H1 (cell line): ENCODE measurements at regions not wholly inside any gene's neighbourhood (a gene's known extent, or its start where the extent isn't known, plus 50 kb on each side); places are given as distances from the start of the nearest gene placed in this dataset.
"Not testable (repeated sequence)": the region's sequence is repeated elsewhere in the genome, so short reads cannot be mapped to it uniquely, and the experiment has no call there.

Experiments used
- CTCF ChIA-PET: fragments of 300-600 bp; sonication (Branson Sonifier 250); formaldehyde crosslinking; loops from one replicate; lab custom pipeline; 2021; ENCODE audit not compliant: partially characterized antibody; lab: Charles Lee
- POLR2A ChIA-PET: fragments of 300-600 bp; sonication (Branson Sonifier 250); formaldehyde crosslinking; loops from one replicate; lab custom pipeline; 2021; ENCODE audit warnings: inconsistent platforms; ENCODE audit not compliant: partially characterized antibody; lab: Charles Lee
- DNase-seq, 2 experiments: peaks; one replicate each; pipeline versions ENCODE4 v3.0.0 to v3.0.0-alpha.2; 2010 to 2022; ENCODE audit warnings: low spot score in 2 of 2, low read depth in 1 of 2, mixed read lengths in 1 of 2
- FAIRE-seq: peaks from 2 replicates; lab custom pipeline; 2011; peaks lifted over from hg19 to GRCh38; lab: Jason Lieb, UNC
- H2AFZ ChIP-seq: 2 replicates; pipeline ENCODE4 v1.8.1; 2012; ENCODE audit warnings: low read length, inconsistent platforms
- H2AK5ac ChIP-seq: 2 replicates; pipeline ENCODE4 v1.6.1; 2013; ENCODE audit warnings: low read depth, low read length
- H2BK120ac ChIP-seq: replicated peaks from 2 replicates; pipeline ENCODE3; 2013; ENCODE audit warnings: low read depth, low read length, inconsistent platforms
- H2BK12ac ChIP-seq: 2 replicates; pipeline ENCODE4 v1.6.1; 2013; ENCODE audit warnings: low read depth, low read length
- H2BK15ac ChIP-seq: 2 replicates; pipeline ENCODE4 v1.6.1; 2013; ENCODE audit warnings: low read length
- H2BK20ac ChIP-seq: 2 replicates; pipeline ENCODE4 v1.6.1; 2013; ENCODE audit warnings: low read length
- H2BK5ac ChIP-seq: 2 replicates; pipeline ENCODE4 v1.6.1; 2013; ENCODE audit warnings: low read depth, low read length
- H3K14ac ChIP-seq: 2 replicates; pipeline ENCODE4 v1.6.1; 2013; ENCODE audit warnings: inconsistent platforms; ENCODE audit not compliant: insufficient read length
- H3K18ac ChIP-seq: 2 replicates; pipeline ENCODE4 v1.6.1; 2013; ENCODE audit warnings: low read length; ENCODE audit errors: extremely low read depth
- H3K23ac ChIP-seq: 2 replicates; pipeline ENCODE4 v1.6.1; 2013; ENCODE audit warnings: inconsistent platforms; ENCODE audit not compliant: insufficient read length
- H3K23me2 ChIP-seq: 2 replicates; pipeline ENCODE4 v1.6.1; 2013; ENCODE audit warnings: low read depth, low read length
- H3K27ac ChIP-seq: 2 replicates; pipeline ENCODE4 v1.6.1; 2011; ENCODE audit warnings: low read depth, low read length, inconsistent platforms
- H3K27me3 ChIP-seq, 4 experiments: replicated peaks in 1 of 4; 1 replicate in 1 of 4; 2 replicates in 3 of 4; pipeline versions ENCODE4 v1.6.1 to v1.8.1; 2011 to 2013; ENCODE audit warnings: low read length in 3 of 4, mild to moderate bottlenecking in 3 of 4, inconsistent platforms in 2 of 4, mixed read lengths in 2 of 4, moderate library complexity in 1 of 4; ENCODE audit not compliant: control insufficient read depth in 3 of 4, insufficient read depth in 3 of 4; ENCODE audit errors: extremely low read depth in 1 of 4
- H3K36me3 ChIP-seq, 4 experiments: 2 replicates each; pipeline versions ENCODE4 v1.6.1 to v1.8.1; 2011 to 2013; ENCODE audit warnings: mild to moderate bottlenecking in 4 of 4, low read length in 3 of 4, moderate library complexity in 2 of 4, control low read depth in 1 of 4, inconsistent platforms in 1 of 4; ENCODE audit not compliant: insufficient read depth in 4 of 4, control insufficient read depth in 2 of 4
- H3K4ac ChIP-seq: replicated peaks from 2 replicates; pipeline ENCODE3; 2013; ENCODE audit warnings: low read length, low read depth, mixed read lengths, inconsistent platforms; ENCODE audit not compliant: insufficient read length
- H3K4me1 ChIP-seq, 4 experiments: replicated peaks in 1 of 4; 1 replicate in 1 of 4; 2 replicates in 3 of 4; pipeline versions ENCODE4 v1.6.1 to v1.8.1; 2011 to 2013; ENCODE audit warnings: low read length in 3 of 4, inconsistent platforms in 2 of 4, mixed read lengths in 1 of 4; ENCODE audit not compliant: insufficient read depth in 4 of 4, control insufficient read depth in 3 of 4
- H3K4me2 ChIP-seq, 2 experiments: 2 replicates each; pipeline versions ENCODE4 v1.6.1 to v1.8.1; 2011 to 2013; ENCODE audit warnings: low read depth in 2 of 2, low read length in 2 of 2, control low read depth in 1 of 2, inconsistent platforms in 1 of 2, mild to moderate bottlenecking in 1 of 2; ENCODE audit not compliant: insufficient read depth in 1 of 2
- H3K4me3 ChIP-seq, 4 experiments: fragments of 200-600, 300-600 bp in 1 of 4; sonication (generic), shearing (Covaris generic), sonication (Bioruptor Twin) in 1 of 4; 2 replicates each; pipeline versions ENCODE4 v1.5.1 to v1.8.1; 2011 to 2016; ENCODE audit warnings: low read length in 4 of 4, low read depth in 3 of 4, control low read depth in 2 of 4, inconsistent platforms in 2 of 4, mild to moderate bottlenecking in 2 of 4, mixed read lengths in 1 of 4, moderate library complexity in 1 of 4; ENCODE audit not compliant: insufficient read depth in 2 of 4; ENCODE audit errors: extremely low read depth in 1 of 4
- H3K56ac ChIP-seq: replicated peaks from 2 replicates; pipeline ENCODE3; 2013; ENCODE audit warnings: low read depth, mild to moderate bottlenecking, mixed read lengths, low read length, inconsistent platforms; ENCODE audit not compliant: insufficient read length
- H3K79me1 ChIP-seq: 2 replicates; pipeline ENCODE4 v1.6.1; 2013; ENCODE audit warnings: low read depth, low read length, control low read depth
- H3K79me2 ChIP-seq, 2 experiments: 2 replicates each; pipeline versions ENCODE4 v1.6.1 to v1.8.1; 2012 to 2013; ENCODE audit warnings: low read length in 2 of 2, mild to moderate bottlenecking in 2 of 2, inconsistent platforms in 1 of 2; ENCODE audit not compliant: insufficient read depth in 2 of 2, control insufficient read depth in 1 of 2
- H3K9ac ChIP-seq, 4 experiments: replicated peaks in 1 of 4; 1 replicate in 1 of 4; 2 replicates in 3 of 4; pipeline versions ENCODE4 v1.6.1 to v1.8.1; 2011 to 2013; ENCODE audit warnings: low read depth in 3 of 4, low read length in 3 of 4, control low read depth in 2 of 4, mild to moderate bottlenecking in 2 of 4, moderate library complexity in 2 of 4, inconsistent platforms in 1 of 4; ENCODE audit errors: extremely low read depth in 1 of 4
- H3K9me3 ChIP-seq, 2 experiments: 2 replicates each; pipeline versions ENCODE4 v1.6.1 to v1.8.1; 2012 to 2013; ENCODE audit warnings: mild to moderate bottlenecking in 2 of 2, moderate library complexity in 2 of 2, control low read depth in 1 of 2, inconsistent platforms in 1 of 2, low read depth in 1 of 2, low read length in 1 of 2, mixed read lengths in 1 of 2; ENCODE audit not compliant: insufficient read depth in 2 of 2
- H4K20me1 ChIP-seq, 2 experiments: replicated peaks in 1 of 2; 2 replicates each; pipeline versions ENCODE3 to v1.8.1; 2011 to 2013; ENCODE audit warnings: inconsistent platforms in 2 of 2, low read length in 2 of 2, mild to moderate bottlenecking in 1 of 2; ENCODE audit not compliant: insufficient read depth in 2 of 2, control insufficient read depth in 1 of 2
- H4K5ac ChIP-seq: 2 replicates; pipeline ENCODE4 v1.6.1; 2013; ENCODE audit warnings: low read length, low read depth, mixed read lengths, inconsistent platforms; ENCODE audit not compliant: insufficient read length
- H4K8ac ChIP-seq: 2 replicates; pipeline ENCODE4 v1.8.0; 2013; ENCODE audit warnings: mild to moderate bottlenecking, moderate library complexity, low read length, inconsistent platforms; ENCODE audit not compliant: insufficient read depth; ENCODE audit errors: extremely low read depth
- H4K91ac ChIP-seq: replicated peaks from 2 replicates; pipeline ENCODE3; 2013; ENCODE audit warnings: low read length, mixed read lengths, inconsistent platforms; ENCODE audit not compliant: insufficient read length
- WGBS, 2 experiments: shearing (Covaris generic) in 1 of 2; methylation state at CpG; one replicate each; pipeline versions ENCODE4 v1.1.6 to v1.1.7; 2013 to 2015; ENCODE audit warnings: low lambda C conversion rate in 2 of 2, mixed read lengths in 2 of 2, inconsistent platforms in 1 of 2, low coverage in 1 of 2, missing lambda C conversion rate in 1 of 2; ENCODE audit not compliant: insufficient replicate concordance in 2 of 2, insufficient coverage in 1 of 2, insufficient read length in 1 of 2; ENCODE audit errors: extremely low coverage in 1 of 2, missing lambda C conversion rate in 1 of 2; 5-methylcytosine and 5-hydroxymethylcytosine counted together

- POLR2A ChIA-PET, FAIRE-seq, H2AK5ac ChIP-seq: not testable (repeated sequence)
Observed at GRCh38 chr10:65100881-65101280, 1579.7 kb downstream of the REEP3 start.

More at GRCh38 chr10:65100881-65101280, 1579.7 kb downstream of the REEP3 start:
- H2BK20ac ChIP-seq, H3K79me1 ChIP-seq, H2BK120ac ChIP-seq, H4K91ac ChIP-seq, H4K8ac ChIP-seq, H3K14ac ChIP-seq, H4K5ac ChIP-seq, H3K79me2 ChIP-seq, H2BK5ac ChIP-seq, H2AFZ ChIP-seq, H3K23me2 ChIP-seq, H3K56ac ChIP-seq, DNase-seq, H2BK15ac ChIP-seq, H3K18ac ChIP-seq, H3K9ac ChIP-seq, H3K36me3 ChIP-seq, H3K4ac ChIP-seq, H3K4me1 ChIP-seq, H3K27me3 ChIP-seq, H3K9me3 ChIP-seq, H3K4me3 ChIP-seq, H3K27ac ChIP-seq, H3K4me2 ChIP-seq, H3K23ac ChIP-seq, CTCF ChIA-PET, H2BK12ac ChIP-seq, H4K20me1 ChIP-seq: not testable (repeated sequence)
- 98% methylated on average over 4 of the region's 4 CpGs; no CpG with 5 or more reads in 1 of the 2 experiments for WGBS, 2 experiments
